Stimulated activated CD8-positive, alpha-beta memory T cell treated with anti-CD3 and anti-CD28 coated beads, Interleukin-15, amount 100 ng/mL, for 24 hours (primary cell): ENCODE measurements at regions not wholly inside any gene's neighbourhood (a gene's known extent, or its start where the extent isn't known, plus 50 kb on each side); places are given as distances from the start of the nearest gene placed in this dataset.
"Not testable (repeated sequence)": the region's sequence is repeated elsewhere in the genome, so short reads cannot be mapped to it uniquely, and the experiment has no call there.

Experiments used
- DNase-seq: peaks from one replicate; pipeline ENCODE4 v3.0.0-alpha.2; 2020; ENCODE audit warnings: low read depth

DNA sequence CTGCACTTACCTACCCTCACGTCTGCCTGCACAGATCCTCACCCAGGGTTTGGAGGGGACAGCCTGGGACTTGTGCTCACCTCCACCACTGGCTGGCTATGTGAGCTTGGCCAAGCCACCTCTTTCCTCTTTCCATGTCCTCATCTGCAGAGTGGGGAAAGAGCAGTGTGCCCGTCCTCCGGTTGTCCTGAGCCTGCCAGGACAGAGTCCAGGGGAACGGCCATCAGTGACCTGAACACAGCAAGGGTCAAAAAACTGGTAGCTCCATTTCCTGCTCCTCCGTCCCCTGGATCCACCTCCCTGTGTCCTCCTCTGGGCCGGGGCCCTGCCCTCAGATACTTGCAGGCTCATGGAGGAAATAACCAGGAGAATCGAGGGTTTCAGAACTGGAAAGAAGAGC is 187.7 kb downstream of the OLFM1 start:
- no peak for DNase-seq

DNA sequence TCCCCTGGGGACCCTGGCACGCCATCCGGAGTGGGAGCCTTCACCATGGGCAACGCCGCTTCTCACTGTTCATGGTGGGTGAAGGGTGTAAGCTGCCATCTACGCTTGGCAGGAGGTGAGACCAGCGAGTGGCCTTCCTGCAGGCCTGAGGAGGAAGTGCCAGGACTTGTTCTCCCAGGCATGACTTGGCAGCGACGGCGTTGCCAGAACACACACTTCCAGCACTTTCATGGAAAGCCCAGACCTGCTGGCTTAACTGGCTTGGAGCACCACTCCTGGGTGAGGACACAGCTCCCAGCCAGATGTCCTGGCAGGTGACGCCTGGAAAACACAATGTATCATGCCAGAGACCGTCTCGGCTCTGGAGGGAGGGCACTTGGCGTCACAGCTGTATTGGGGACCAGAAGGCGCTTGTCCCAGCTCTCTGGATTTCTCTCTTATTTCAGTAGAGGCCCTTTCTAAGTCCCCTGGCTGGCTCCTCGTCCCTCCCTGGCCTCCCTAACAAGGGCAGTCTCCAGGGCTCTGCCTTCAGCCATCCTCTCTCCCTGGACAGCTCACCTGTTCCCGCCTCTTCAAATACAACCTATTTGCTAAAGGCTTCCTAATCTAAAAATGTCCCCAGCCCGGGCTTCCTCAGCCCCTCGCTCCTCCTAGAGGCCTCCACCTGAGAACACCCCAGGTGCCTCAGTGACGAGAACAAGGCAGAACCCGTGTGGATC is 188.3 kb downstream of the OLFM1 start:
- DNase-seq: no peak

DNA sequence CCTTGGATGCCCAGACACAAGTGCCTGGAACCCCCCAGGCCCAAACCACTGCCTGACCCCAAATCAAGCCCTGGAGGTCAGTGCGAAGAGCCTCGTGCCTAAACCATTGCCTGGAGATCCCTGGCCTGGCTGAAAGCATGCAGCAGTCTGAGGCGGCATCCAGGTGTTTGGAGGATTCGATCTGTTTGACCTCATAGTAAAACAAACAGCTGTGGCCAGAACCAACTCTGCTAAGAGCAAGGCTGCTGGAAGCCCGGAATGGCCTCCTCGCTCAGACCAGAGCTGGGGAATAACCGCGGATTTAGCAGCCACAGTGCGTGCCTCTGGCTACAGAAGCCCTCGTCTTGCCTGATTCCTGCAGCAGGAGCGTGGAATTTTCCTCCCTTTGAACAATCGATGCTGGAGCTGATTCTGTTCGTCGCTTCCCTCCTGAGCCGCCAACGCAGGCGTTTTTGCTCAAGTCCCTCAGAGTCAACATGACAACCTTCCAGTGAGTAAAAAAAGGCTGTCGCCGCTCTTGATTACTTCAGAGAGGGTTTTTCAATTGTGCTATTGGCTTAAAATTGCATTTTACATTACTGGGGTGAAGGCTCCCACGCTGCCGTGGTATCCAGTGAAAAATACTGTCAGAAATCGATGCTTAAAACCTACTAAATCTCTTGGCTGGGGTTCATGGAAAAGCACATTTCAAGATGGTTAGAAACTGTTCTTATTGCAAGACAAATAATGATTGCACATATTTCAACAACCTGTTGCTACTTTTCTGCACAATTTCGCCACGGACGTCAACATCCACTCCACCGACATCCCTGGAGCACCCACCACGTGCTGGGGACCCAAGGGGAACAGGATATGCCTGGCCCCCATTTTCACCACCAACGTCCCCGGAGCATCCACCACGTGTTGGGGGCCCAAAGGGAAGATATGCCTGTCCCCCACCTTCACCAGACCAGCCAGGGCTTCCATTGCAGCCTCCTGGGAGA is 190.0 kb downstream of the OLFM1 start:
- no peak for DNase-seq

DNA sequence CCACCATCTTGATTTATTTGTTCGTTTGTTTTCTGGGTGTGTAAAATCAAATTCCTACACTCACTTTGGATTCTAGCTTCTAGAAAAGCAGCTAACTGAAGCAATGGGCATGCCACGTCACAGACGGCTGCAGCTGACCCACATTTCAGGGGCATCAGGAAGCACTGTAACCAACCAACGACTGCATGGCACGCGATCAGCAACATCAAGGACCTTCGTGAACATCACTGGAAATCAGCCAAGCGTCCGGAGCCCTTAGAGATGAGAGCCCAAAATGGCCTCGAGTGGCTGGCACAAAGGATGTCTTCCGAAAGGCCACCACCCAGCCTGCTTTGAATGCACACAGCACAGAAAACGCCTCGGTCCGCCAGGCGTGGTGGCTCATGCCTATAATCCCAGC is 191.1 kb downstream of the OLFM1 start:
- DNase-seq: no peak

DNA sequence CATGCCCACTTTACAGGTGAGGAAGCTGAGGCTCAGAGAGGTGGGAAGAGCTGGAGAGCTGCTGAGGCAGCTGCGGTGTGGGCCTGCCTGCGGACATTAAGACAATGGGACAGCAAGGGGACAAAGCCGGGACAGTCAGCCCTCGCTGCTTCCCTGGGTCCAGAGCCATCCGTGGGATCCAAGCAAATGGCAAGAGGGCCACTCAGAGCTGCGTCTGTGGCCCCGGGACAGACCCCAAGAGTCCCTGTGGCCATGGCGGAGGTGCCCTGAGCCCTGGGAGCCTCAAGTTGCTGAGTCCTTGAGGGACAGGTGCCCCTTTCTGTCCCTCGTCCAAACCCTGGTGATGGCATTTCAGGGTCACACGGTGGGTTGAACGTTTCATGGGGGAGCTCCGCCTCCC is 191.9 kb downstream of the OLFM1 start:
- DNase-seq: no peak

DNA sequence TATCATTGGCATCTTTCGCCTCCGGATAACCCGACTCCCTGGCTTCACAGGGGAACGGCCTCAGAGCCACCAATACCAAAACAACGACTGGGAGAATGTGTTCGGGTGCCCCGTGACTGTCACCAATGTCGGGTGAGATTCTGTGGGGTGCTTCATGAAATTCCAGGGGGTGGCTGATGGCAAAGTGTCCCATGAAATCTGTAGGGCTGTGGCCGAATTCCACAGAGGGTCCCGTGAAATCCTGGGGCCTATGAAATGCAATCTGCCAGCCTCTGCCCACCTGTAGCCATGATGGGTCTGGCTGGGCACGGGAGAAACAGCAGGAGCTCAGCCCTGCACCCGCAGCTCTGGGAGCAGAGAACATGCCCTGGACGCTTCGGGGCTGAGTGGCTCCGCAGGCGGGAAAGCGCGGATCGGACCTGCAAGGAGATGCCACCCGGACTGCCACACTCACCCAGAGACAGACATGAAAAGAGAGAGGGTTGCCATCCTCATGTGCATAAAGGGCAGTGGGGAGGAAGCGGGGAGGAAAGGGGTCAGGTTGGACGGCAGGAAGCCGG is 192.4 kb downstream of the OLFM1 start:
- DNase-seq: no peak

DNA sequence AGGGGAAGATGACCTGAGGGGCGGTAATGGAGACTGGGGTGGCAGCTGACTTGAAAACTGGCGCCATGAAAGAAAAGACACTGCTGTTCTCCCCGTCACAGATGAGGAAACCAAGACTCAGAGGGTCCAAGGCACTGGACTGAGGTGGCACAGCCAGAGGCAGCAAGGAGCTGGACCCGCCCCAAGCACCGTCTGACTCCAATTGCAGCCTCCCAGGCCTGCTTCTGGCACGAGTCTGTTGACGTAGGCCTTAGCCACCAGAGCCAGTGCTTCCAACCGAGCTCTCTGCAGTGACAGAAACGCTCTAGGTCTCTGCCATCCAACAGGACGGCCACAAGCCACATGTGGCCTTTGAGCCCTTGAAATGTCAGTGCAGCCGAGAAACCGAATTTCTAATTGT is 193.2 kb downstream of the OLFM1 start:
- no peak for DNase-seq

DNA sequence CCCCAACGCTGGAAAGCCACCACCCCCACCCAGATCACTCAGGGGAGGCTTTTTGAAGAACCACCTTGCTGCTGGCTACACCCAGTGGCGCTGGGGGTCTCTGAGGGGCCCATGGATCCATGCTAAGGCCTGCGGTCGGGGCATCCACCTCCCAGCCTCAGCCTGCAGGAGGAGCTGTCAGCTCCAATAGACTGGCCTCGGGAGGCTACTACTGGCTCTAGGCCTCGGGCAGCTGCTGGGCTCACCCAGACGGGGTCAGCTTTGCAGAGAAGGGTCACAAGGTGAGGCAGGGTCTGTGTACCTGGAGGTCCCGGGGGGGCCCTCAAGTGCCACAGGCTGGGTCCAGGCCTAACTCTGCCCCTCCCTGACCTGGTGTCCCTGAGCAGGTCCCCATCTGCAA is 193.7 kb downstream of the OLFM1 start:
- DNase-seq: no peak

DNA sequence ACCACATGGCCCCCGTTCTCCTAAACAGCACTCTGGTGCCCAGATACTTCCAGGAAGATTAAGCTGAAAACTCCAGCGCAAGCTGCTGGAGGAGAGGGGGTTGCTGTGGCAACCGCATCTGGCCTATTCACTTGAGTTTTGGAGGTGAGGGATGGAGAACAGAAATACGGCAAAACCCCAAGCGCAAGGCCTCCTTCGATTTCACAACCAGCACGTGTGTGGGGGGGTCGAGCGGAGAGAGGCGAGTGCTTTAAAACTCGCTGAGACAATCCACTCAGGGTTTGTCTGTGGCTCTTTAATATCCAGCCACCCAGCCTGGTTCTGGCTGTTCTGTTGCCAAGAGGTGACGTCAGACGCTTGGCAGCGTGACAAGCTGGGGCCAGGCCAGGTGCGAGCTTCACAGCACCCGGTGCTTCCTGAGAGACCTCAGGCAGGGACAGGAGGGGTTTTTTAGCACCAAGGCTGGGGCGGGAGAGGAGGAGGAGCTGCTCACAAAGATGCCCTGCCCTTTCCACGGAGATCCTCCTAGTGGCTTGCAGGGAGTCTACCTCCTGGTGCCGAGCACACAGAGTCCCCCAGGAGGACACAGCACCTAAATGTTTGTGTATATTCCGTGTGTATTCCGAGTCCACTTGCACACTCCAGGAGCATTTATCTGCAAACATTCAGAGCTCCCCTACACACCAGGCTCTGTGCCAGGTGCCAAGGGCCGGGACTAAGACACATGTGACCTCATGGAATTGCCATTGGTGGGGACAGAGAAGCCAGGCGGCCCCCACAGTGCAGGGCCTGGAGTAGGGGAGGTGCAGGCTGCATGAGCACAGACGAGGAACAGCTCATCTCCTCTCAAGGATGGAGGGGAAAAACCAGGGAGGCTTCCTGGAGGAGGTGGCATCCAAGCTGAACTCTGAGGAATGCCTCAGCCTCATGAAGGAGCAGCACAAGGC is 194.6 kb downstream of the OLFM1 start:
- no peak for DNase-seq

DNA sequence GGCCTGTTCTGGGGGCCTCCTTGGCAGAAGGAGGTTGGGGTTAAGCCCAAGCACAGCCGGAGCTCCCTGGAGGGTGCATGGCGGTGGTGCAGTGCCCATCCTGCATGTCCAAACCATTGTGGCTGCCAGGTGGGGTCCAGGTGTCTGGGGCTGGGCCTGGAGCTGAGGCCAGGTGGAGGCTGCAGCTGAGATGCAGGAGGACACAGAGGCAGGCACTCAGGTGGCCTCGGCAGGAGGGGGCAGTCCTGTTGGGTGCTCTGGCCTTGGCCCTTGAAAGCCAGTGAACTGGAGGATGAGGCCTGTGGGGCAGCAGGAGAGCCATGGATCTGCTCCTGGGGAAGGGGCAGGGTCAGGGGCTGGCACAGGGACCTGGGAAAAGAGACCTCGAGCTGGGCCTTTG is 195.3 kb downstream of the OLFM1 start:
- no peak for DNase-seq

DNA sequence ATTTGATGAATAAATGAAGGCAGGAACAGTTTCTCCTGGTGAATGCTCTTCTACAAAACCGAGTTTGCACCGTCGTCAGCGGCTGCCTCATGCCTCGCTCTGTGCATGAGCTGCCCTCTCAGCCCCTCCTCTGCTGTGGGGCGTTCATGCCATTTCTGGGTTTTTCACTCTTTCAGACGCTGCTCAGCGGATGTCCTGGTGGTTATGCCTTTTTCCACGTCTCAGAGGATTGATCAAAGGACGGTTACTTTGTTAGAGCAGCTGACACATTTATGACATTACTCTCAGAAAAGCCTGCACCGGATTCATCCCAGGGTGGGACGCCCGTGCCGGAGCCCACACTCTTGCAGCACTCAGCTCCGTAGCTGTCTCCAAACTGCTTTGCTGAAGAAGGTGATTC is 195.9 kb upstream of the PPP1R26 start:
- DNase-seq: no peak

DNA sequence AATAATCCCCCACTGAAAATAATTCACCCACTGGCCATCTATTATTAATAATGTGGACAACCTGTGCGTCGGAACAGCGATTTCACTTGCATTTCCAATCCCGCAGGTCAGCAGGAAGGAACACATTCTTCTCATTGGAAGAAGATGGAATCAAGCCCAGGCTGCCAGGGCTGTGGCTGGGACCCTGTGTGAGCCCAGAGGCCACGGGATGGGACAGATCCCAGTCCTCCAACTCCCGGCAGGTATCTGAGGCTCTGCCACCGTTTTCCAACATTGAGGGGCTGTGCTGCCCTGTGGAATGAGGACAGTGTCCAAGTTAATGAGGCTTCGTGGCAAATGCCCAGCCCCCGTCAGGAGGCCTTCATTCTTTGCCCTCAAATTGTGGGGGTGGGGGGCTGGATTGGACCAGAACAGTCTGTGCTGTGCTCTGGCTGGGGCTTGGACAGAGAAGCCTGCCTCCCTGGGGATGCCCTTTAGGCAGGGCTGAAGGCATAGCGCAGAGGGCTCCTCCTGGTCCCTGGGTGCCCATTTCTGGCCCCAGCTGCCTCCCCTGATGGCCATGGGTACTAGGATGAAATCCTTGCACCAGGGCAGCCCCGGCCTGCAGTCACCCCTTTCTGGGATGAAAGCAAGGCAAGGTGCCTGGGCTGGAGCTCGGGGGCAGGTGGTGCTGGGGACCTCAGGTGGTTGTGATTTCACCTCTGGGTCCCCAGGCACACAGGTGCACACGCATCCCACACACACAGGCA is 195.0 kb upstream of the PPP1R26 start:
- DNase-seq: no peak

DNA sequence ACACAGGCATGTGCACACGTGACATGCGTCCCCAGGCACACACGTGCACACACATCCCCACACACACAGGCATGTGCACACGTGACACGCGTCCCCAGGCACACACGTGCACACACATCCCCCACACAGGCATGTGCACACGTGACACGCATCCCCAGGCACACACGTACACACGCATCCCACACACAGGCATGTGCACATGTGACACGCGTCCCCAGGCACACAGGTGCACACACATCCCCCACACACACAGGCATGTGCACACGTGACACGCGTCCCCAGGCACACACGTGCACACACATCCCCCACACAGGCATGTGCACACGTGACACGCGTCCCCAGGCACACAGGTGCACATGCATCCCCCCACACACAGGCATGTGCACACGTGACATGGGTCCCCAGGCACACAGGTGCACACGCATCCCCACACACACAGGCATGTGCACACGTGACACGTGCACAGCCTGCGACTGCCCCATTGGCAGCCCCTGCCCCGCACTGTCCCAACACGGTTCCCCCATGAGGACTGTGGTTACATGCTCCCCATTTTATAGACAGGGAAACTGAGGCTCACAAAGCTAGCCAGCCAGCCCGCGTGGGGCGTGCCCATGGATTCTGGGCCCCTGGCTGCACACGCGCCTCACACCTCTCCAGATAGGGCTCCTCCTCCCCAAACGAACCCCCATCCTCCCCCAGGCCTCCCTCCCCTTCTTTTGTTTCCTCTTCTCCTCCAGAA is 193.2 kb upstream of the PPP1R26 start:
- not testable (repeated sequence) for DNase-seq

DNA sequence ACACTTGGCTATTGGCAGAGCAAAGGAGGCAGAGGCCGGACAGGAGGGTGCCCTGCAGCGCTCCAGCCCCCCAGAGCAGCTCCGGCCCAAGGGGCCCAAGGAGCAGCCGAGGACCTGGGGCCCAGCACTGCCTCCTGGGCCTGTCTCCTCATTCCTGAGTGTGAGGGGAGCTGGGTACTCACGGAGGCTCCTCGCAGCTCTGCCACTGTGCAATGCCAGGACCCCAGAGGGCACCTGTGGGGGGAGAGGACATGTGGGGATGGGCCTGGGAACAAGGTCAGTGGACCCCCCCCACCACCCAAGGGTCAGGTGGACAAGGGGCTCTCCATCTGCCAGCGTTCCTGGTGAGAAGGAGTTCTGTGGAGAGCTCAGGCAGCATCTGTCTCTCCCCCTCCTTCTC is 192.6 kb upstream of the PPP1R26 start:
- no peak for DNase-seq

DNA sequence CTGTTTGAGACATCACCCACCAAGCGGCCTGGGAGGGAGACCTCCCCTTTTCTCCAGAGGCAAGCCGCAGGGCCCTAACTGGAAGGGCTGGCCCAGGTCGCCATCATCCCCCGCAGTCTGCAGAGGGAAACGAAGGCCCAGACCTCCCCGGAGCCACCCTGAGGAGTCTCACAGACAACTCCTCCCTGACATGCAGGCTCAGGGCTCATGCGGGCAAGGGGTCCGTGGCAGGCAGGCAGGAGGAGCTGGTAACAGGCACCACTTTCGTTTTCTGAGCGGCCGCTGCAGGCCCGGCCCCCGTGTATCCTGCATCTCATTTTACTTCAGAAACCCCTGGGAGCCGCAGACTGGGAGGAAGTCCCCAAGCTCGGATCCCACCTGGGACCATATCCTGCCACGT is 192.0 kb upstream of the PPP1R26 start:
- DNase-seq: no peak

DNA sequence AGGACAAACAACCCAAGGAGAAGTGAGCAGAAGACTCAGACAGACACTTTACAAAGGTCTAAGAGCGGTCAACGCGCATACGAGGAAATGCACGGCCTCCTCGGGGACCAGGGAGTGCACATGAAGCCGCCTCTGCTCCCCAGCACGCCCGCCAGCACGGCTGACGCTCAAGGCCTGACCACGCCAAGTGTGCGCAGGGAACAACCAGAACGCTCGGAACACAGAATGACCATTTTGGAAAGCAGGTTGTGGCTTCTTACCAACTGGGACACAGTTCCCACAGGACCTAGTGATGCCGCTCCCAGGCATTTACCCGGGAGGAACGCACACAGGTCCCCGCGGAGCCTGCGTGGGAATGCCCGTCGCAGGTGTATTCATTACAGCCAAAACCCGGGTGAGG is 191.5 kb upstream of the PPP1R26 start:
- no peak for DNase-seq

DNA sequence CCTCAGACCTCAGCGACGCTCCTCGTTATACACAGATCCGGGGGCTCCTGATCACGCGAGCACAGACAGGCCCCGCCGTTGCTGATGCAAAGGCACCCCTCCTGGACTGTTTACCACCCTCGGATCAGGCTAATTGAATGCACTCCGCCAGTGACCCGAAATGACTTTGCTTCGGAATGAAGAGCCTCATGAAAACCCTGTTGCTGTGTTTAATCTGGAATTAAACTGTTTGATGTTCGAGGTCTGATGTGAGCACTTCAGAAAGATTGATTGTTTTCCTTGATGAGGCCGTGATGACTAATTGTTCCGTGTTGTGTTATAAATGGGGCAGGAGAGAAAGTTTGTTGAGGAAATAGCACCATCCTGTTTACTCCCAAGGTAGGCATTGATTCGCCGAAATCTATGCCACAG is 190.5 kb upstream of the PPP1R26 start:
- DNase-seq: no peak

DNA sequence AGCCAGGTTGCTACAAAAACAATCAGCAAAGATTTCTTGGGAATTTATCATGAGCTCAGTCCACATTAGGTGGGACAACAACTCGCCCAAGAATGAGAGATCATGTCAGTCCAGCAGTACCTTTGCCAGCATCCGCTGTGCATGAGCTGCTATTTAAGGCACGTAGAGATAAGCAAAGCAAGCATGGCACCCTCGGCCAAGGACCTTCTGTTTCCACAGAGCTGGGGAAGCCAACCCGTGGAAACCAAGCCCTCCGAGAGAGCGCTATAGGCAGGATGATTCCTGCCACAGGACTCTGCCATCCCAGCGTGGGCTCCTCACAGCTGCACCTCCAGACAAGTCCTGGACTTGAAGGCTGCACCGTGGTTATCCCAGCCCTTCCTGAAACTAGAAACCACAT is 189.5 kb upstream of the PPP1R26 start:
- DNase-seq: no peak

DNA sequence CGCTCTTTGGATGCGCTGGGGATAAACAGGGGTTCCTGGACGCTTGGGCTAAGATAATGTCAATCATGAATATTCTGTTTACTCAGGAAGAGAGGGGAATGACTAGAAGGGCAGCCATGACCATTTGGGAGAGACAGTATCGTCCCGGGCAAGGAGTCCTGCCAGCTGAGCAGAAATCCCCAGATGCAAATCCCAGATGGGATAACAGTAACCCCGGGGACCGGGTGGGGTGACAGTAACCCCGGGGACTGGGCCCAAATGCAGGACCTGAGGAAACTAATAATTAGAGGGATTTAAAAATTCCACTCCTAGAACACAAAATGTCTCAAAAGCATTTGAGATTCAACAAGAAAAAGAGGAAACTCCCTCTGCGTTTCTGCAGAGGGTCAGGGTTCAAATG is 189.0 kb upstream of the PPP1R26 start:
- no peak for DNase-seq

DNA sequence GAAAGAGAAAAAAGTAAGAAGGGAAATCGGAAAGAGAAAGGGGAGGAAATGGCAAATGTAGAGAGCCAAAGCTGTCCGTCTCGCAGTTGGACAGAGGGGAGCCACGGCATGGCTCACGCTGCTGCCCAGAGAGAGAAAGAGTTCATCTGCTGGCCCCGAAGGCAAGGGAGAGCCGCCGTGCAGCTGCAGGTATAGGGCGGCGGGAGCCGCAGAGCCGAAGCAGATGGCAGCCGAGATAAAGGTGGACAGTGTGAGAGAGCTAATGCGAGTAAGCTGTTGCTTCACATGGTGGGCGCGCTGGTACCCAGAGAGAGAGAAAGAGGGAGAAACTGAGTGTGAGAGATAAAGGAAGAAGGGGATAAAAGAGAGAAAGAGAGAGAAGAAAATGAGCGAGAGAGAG is 188.4 kb upstream of the PPP1R26 start:
- DNase-seq: no peak

DNA sequence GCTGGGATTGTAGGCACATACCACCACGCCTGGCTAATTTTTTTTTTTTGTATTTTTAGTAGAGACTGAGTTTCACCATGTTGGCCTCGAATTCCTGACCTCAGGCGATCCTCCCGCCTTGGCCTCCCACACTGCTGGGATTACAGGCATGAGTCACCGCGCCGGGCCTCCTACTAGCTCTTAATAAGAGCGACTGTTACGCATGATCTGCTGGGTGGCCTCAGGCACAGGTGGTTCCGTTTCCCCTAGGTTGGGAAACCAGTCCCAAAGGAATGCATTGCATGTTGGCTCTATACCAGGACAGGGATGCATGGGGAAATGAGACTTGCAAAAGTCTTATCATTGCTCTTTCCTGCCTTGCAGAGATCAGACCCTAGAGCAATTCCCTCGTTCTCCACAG is 184.7 kb upstream of the PPP1R26 start:
- DNase-seq: no peak
